HCT116 (cell line): ENCODE measurements at regions not wholly inside any gene's neighbourhood (a gene's known extent, or its start where the extent isn't known, plus 50 kb on each side); places are given as distances from the start of the nearest gene placed in this dataset.

ENCODE experiments used
- ATAC-seq: fragments of 200-7000 bp; cut with Tn5 transposase; 2 replicates; pipeline ENCODE4 v1.9.1; 2020; ENCODE audit warnings: mild to moderate bottlenecking, moderate library complexity
- BruUV-seq: library from RNA; stranded (reverse); fragments of 400-500 nt; replicated peaks from 2 replicates; lab custom pipeline; 2021; lab: Mats Ljungman, UMichigan
- CTCF ChIA-PET: fragments of 300-600 bp; sonication (Branson Sonifier 250); formaldehyde crosslinking; loops from one replicate; lab custom pipeline; 2021; ENCODE audit warnings: antibody characterized with exemption; lab: Charles Lee
- POLR2A ChIA-PET: fragments of 300-600, 350-600 bp; sonication (Branson Sonifier 250); formaldehyde crosslinking; loops from one replicate; lab custom pipeline; 2021; ENCODE audit warnings: antibody characterized with exemption; lab: Charles Lee
- RAD21 ChIA-PET, 2 experiments: fragments of 300-600 bp; sonication (Branson Sonifier 250); formaldehyde crosslinking; loops; one replicate each; lab custom pipeline; 2023; ENCODE audit warnings: low total read pairs in 2 of 2; ENCODE audit not compliant: uncharacterized antibody in 2 of 2, unreplicated experiment in 2 of 2, low non-redundant PET in 1 of 2; lab: Charles Lee
- DNase-seq: peaks from one replicate; pipeline ENCODE4 v3.0.0-alpha.2; 2010; ENCODE audit warnings: low read depth, low spot score
- H2AFZ ChIP-seq: fragments of 200-600 bp; shearing (Covaris generic), sonication (generic); 2 replicates; pipeline ENCODE4 v1.6.1; 2017; ENCODE audit warnings: low read depth, mixed run types, mixed read lengths, antibody characterized with exemption, low read length; ENCODE audit not compliant: poor library complexity, severe bottlenecking
- H3K27ac ChIP-seq: 2 replicates; pipeline ENCODE4 v1.5.1; 2012; ENCODE audit warnings: low read depth, low read length
- H3K27me3 ChIP-seq: fragments of 200-600 bp; sonication (generic); 2 replicates; pipeline ENCODE4 v1.6.1; 2016; ENCODE audit warnings: mixed run types, low read length, mixed read lengths; ENCODE audit not compliant: insufficient read depth
- H3K36me3 ChIP-seq, 2 experiments: fragments of 200-500 bp in 1 of 2; fragments of 200-600 bp in 1 of 2; sonication (Bioruptor generic) in 1 of 2; sonication (generic) in 1 of 2; 2 replicates each; pipeline versions ENCODE4 v1.5.1 to v1.6.1; 2014 to 2016; ENCODE audit warnings: low read length in 2 of 2, inconsistent platforms in 1 of 2, mixed read lengths in 1 of 2, mixed run types in 1 of 2; ENCODE audit not compliant: insufficient read depth in 2 of 2, control insufficient read depth in 1 of 2
- H3K4me1 ChIP-seq, 2 experiments: fragments of 200-600 bp in 1 of 2; sonication (generic) in 1 of 2; 2 replicates each; pipeline versions ENCODE4 v1.5.1 to v1.6.1; 2012 to 2017; ENCODE audit warnings: low read length in 2 of 2, inconsistent platforms in 1 of 2, mild to moderate bottlenecking in 1 of 2, mixed read lengths in 1 of 2, mixed run types in 1 of 2, moderate library complexity in 1 of 2; ENCODE audit not compliant: insufficient read depth in 2 of 2, control insufficient read depth in 1 of 2
- H3K4me2 ChIP-seq: fragments of 200-600 bp; sonication (generic); 2 replicates; pipeline ENCODE4 v1.6.1; 2017; ENCODE audit warnings: mixed run types, low read length, mixed read lengths
- H3K4me3 ChIP-seq, 2 experiments: fragments of 200-600 bp in 1 of 2; sonication (generic) in 1 of 2; replicated peaks in 1 of 2; 2 replicates each; pipeline ENCODE4 v1.5.1; 2011 to 2016; ENCODE audit warnings: low read length in 2 of 2, control low read depth in 1 of 2, low read depth in 1 of 2, mild to moderate bottlenecking in 1 of 2, mixed read lengths in 1 of 2, mixed run types in 1 of 2
- H3K79me2 ChIP-seq: fragments of 200-600 bp; sonication (generic); 2 replicates; pipeline ENCODE4 v1.6.1; 2017; ENCODE audit warnings: mild to moderate bottlenecking, mixed run types, low read length, moderate library complexity, mixed read lengths; ENCODE audit not compliant: insufficient read depth
- H3K9ac ChIP-seq: fragments of 200-600 bp; sonication (generic); 2 replicates; pipeline ENCODE4 v1.6.1; 2016; ENCODE audit warnings: low read length, mixed read lengths
- H3K9me2 ChIP-seq: fragments of 200-600 bp; sonication (generic), shearing (Covaris generic); 2 replicates; pipeline ENCODE4 v1.6.1; 2017; ENCODE audit warnings: mixed run types, mild to moderate bottlenecking, moderate library complexity; ENCODE audit not compliant: insufficient read depth
- H3K9me3 ChIP-seq, 2 experiments: fragments of 200-500 bp in 1 of 2; fragments of 200-600 bp in 1 of 2; sonication (Bioruptor generic) in 1 of 2; sonication (generic) in 1 of 2; 2 replicates each; pipeline ENCODE4 v1.6.1; 2014 to 2017; ENCODE audit warnings: low read length in 2 of 2, mixed read lengths in 2 of 2, inconsistent platforms in 1 of 2, low read depth in 1 of 2, mild to moderate bottlenecking in 1 of 2, mixed run types in 1 of 2, moderate library complexity in 1 of 2; ENCODE audit not compliant: control insufficient read depth in 1 of 2, insufficient read depth in 1 of 2
- H4K20me1 ChIP-seq: fragments of 200-600 bp; sonication (generic), shearing (Covaris generic); 2 replicates; pipeline ENCODE4 v1.6.1; 2017; ENCODE audit warnings: mixed run types, mild to moderate bottlenecking, moderate library complexity; ENCODE audit not compliant: insufficient read depth
- CBX3 ChIP-seq: IDR thresholded peaks from 2 replicates; pipeline ENCODE4 v1.6.1; 2012; ENCODE audit warnings: low read depth
- CEBPB ChIP-seq: IDR thresholded peaks from 2 replicates; pipeline ENCODE4 v1.6.1; 2012; ENCODE audit warnings: low read depth
- EGR1 ChIP-seq: IDR thresholded peaks from 2 replicates; pipeline ENCODE4 v1.6.1; 2012; ENCODE audit warnings: low read depth
- ELF1 ChIP-seq: IDR thresholded peaks from 2 replicates; pipeline ENCODE4 v1.6.1; 2012; ENCODE audit warnings: low read depth, borderline replicate concordance
- EZH2 ChIP-seq: fragments of 200-600 bp; sonication (generic); IDR thresholded peaks from 2 replicates; pipeline ENCODE4 v1.6.1; 2017; ENCODE audit warnings: antibody characterized with exemption, mixed run types
- EZH2phosphoT487 ChIP-seq: fragments of 200-600 bp; IDR thresholded peaks from 2 replicates; pipeline ENCODE4 v1.6.1; 2018; ENCODE audit warnings: antibody characterized with exemption, borderline replicate concordance
- FOSL1 ChIP-seq: IDR thresholded peaks from 2 replicates; pipeline ENCODE4 v1.6.1; 2012; ENCODE audit warnings: low read depth
- JUND ChIP-seq: IDR thresholded peaks from 2 replicates; pipeline ENCODE4 v1.6.1; 2012
- POLR2A ChIP-seq: IDR thresholded peaks from 2 replicates; pipeline ENCODE4 v1.7.0; 2011; ENCODE audit warnings: borderline replicate concordance; ENCODE audit not compliant: insufficient read depth, insufficient read length; ENCODE audit errors: extremely low read depth
- RAD21 ChIP-seq: IDR thresholded peaks from 2 replicates; pipeline ENCODE4 v1.6.1; 2012; ENCODE audit warnings: low read depth, mild to moderate bottlenecking
- SP1 ChIP-seq: IDR thresholded peaks from 2 replicates; pipeline ENCODE4 v1.6.1; 2012; ENCODE audit warnings: low read depth
- SRF ChIP-seq: IDR thresholded peaks from 2 replicates; pipeline ENCODE4 v1.6.1; 2012; ENCODE audit warnings: low read depth
- TCF7L2 ChIP-seq: IDR thresholded peaks from 2 replicates; pipeline ENCODE4 v1.7.0; 2011; ENCODE audit warnings: borderline replicate concordance, inconsistent platforms; ENCODE audit not compliant: insufficient read depth, insufficient read length; ENCODE audit errors: extremely low read depth
- YY1 ChIP-seq: IDR thresholded peaks from 2 replicates; pipeline ENCODE4 v1.6.1; 2011; ENCODE audit warnings: low read length, low read depth, moderate library complexity, mild to moderate bottlenecking; ENCODE audit not compliant: insufficient replicate concordance; ENCODE audit errors: extremely low read depth
- ZFX ChIP-seq: fragments of 450-650 bp; IDR thresholded peaks from 2 replicates; pipeline ENCODE4 v1.6.1; 2017
- intact Hi-C: fragments of 100-400 bp; cut with micrococcal nuclease; formaldehyde crosslinking; loops from 2 replicates; pipeline ENCODE4 v1.10.0; 2022
- TF ChIP-seq, protein P1 (sequence below): IDR thresholded peaks from 2 replicates; pipeline ENCODE4 v1.6.1; 2011; ENCODE audit warnings: mild to moderate bottlenecking, low read length, moderate library complexity; ENCODE audit not compliant: insufficient replicate concordance; ENCODE audit errors: extremely low read depth
- TF ChIP-seq, protein P2 (sequence below): IDR thresholded peaks from 2 replicates; pipeline ENCODE4 v1.6.1; 2012; ENCODE audit warnings: low read depth
- TF ChIP-seq, protein P3 (sequence below), 3 experiments: fragments of 200-600 bp in 1 of 3; sonication (generic) in 1 of 3; IDR thresholded peaks in 2 of 3; conservative IDR thresholded peaks in 1 of 3; 2 replicates each; pipeline ENCODE4 v1.5.1; 2012 to 2017; ENCODE audit warnings: low read depth in 2 of 3, low read length in 2 of 3, antibody characterized with exemption in 1 of 3, borderline replicate concordance in 1 of 3, control low read depth in 1 of 3, mild to moderate bottlenecking in 1 of 3, mixed read lengths in 1 of 3, mixed run types in 1 of 3, moderate library complexity in 1 of 3; ENCODE audit not compliant: insufficient read depth in 1 of 3
- TF ChIP-seq, protein P4 (sequence below): IDR thresholded peaks from 2 replicates; pipeline ENCODE4 v1.6.1; 2012
- TF ChIP-seq, protein P5 (sequence below): IDR thresholded peaks from 2 replicates; pipeline ENCODE4 v1.6.1; 2012

DNA sequence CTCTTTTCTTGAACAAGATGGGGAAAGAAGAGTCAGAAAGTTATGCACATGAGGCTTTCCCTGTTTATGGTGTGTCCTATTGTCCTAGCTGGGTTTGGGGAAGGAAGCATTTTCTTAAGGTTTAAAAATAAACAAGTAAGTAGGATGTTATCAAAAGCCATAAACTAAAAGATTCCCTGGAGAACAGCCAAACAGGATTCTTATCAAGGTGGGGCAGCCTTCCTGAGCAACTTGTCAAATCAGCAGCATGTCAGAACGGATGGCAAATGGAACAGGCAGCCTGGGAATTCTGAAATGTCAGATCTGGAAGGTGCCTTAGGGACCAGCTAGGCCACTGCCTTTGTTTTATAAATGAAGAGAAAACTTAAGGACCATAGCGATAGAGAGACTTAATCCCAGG lies 152.2 kb upstream of the RGS6 start:
- intact Hi-C loops: no loop called here
- ChIA-PET RAD21 (no interaction called here), POLR2A (no interaction called here), CTCF (no interaction called here)
- DNase-seq: no peak
- Histone ChIP-seq H3K4me1 (no peaks in the 10 kb centered on the region; a peak in 1 of 4 replicates), H3K27ac (no peak overlapping the region), H3K9me2 (no peaks in the 10 kb centered on the region), H3K36me3 (no peaks in the 10 kb centered on the region), H3K4me3 (no peak overlapping the region), H3K27me3 (no peaks in the 10 kb centered on the region), H3K9me3 (no peaks in the 10 kb centered on the region), H4K20me1 (no peaks in the 10 kb centered on the region), H2AFZ (no peak overlapping the region), H3K4me2 (no peak overlapping the region), H3K79me2 (no peaks in the 10 kb centered on the region), H3K9ac (no peak overlapping the region)
- no peak for TF ChIP-seq SRF
- TF ChIP-seq, protein P1, sequence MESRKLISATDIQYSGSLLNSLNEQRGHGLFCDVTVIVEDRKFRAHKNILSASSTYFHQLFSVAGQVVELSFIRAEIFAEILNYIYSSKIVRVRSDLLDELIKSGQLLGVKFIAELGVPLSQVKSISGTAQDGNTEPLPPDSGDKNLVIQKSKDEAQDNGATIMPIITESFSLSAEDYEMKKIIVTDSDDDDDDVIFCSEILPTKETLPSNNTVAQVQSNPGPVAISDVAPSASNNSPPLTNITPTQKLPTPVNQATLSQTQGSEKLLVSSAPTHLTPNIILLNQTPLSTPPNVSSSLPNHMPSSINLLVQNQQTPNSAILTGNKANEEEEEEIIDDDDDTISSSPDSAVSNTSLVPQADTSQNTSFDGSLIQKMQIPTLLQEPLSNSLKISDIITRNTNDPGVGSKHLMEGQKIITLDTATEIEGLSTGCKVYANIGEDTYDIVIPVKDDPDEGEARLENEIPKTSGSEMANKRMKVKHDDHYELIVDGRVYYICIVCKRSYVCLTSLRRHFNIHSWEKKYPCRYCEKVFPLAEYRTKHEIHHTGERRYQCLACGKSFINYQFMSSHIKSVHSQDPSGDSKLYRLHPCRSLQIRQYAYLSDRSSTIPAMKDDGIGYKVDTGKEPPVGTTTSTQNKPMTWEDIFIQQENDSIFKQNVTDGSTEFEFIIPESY: no peak
- TF ChIP-seq JUND: no peak
- TF ChIP-seq SP1: no peak
- no peak for TF ChIP-seq EZH2
- no peak for TF ChIP-seq ELF1
- TF ChIP-seq FOSL1: no peak
- TF ChIP-seq, protein P2, sequence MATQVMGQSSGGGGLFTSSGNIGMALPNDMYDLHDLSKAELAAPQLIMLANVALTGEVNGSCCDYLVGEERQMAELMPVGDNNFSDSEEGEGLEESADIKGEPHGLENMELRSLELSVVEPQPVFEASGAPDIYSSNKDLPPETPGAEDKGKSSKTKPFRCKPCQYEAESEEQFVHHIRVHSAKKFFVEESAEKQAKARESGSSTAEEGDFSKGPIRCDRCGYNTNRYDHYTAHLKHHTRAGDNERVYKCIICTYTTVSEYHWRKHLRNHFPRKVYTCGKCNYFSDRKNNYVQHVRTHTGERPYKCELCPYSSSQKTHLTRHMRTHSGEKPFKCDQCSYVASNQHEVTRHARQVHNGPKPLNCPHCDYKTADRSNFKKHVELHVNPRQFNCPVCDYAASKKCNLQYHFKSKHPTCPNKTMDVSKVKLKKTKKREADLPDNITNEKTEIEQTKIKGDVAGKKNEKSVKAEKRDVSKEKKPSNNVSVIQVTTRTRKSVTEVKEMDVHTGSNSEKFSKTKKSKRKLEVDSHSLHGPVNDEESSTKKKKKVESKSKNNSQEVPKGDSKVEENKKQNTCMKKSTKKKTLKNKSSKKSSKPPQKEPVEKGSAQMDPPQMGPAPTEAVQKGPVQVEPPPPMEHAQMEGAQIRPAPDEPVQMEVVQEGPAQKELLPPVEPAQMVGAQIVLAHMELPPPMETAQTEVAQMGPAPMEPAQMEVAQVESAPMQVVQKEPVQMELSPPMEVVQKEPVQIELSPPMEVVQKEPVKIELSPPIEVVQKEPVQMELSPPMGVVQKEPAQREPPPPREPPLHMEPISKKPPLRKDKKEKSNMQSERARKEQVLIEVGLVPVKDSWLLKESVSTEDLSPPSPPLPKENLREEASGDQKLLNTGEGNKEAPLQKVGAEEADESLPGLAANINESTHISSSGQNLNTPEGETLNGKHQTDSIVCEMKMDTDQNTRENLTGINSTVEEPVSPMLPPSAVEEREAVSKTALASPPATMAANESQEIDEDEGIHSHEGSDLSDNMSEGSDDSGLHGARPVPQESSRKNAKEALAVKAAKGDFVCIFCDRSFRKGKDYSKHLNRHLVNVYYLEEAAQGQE: no peak
- TF ChIP-seq TCF7L2: no peak
- TF ChIP-seq EGR1: no peak
- TF ChIP-seq POLR2A: no peak
- TF ChIP-seq, protein P3, sequence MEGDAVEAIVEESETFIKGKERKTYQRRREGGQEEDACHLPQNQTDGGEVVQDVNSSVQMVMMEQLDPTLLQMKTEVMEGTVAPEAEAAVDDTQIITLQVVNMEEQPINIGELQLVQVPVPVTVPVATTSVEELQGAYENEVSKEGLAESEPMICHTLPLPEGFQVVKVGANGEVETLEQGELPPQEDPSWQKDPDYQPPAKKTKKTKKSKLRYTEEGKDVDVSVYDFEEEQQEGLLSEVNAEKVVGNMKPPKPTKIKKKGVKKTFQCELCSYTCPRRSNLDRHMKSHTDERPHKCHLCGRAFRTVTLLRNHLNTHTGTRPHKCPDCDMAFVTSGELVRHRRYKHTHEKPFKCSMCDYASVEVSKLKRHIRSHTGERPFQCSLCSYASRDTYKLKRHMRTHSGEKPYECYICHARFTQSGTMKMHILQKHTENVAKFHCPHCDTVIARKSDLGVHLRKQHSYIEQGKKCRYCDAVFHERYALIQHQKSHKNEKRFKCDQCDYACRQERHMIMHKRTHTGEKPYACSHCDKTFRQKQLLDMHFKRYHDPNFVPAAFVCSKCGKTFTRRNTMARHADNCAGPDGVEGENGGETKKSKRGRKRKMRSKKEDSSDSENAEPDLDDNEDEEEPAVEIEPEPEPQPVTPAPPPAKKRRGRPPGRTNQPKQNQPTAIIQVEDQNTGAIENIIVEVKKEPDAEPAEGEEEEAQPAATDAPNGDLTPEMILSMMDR (IDR thresholded peaks at IDR 0.05 in 2 of 3, conservative IDR thresholded peaks at IDR 0.05 in 1 of 3; ENCODE audit: borderline replicate concordance in 1 of 3, insufficient read depth in 1 of 3, low read depth in 2 of 3, low read length in 2 of 3): no peak
- no peak for TF ChIP-seq YY1
- no peak for TF ChIP-seq RAD21
- TF ChIP-seq, protein P4, sequence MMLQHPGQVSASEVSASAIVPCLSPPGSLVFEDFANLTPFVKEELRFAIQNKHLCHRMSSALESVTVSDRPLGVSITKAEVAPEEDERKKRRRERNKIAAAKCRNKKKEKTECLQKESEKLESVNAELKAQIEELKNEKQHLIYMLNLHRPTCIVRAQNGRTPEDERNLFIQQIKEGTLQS: no peak
- TF ChIP-seq CEBPB: no peak
- no peak for TF ChIP-seq EZH2phosphoT487
- no peak for TF ChIP-seq ZFX
- TF ChIP-seq, protein P5, sequence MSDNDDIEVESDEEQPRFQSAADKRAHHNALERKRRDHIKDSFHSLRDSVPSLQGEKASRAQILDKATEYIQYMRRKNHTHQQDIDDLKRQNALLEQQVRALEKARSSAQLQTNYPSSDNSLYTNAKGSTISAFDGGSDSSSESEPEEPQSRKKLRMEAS: no peak
- TF ChIP-seq CBX3: no peak
- BruUV-seq: no TSS peak
- ATAC-seq: no peak
